ENCODE measurements at regions not wholly inside any gene's neighbourhood (a gene's known extent, or its start where the extent isn't known, plus 50 kb on each side); places are given as distances from the start of the nearest gene placed in this dataset.

DNA sequence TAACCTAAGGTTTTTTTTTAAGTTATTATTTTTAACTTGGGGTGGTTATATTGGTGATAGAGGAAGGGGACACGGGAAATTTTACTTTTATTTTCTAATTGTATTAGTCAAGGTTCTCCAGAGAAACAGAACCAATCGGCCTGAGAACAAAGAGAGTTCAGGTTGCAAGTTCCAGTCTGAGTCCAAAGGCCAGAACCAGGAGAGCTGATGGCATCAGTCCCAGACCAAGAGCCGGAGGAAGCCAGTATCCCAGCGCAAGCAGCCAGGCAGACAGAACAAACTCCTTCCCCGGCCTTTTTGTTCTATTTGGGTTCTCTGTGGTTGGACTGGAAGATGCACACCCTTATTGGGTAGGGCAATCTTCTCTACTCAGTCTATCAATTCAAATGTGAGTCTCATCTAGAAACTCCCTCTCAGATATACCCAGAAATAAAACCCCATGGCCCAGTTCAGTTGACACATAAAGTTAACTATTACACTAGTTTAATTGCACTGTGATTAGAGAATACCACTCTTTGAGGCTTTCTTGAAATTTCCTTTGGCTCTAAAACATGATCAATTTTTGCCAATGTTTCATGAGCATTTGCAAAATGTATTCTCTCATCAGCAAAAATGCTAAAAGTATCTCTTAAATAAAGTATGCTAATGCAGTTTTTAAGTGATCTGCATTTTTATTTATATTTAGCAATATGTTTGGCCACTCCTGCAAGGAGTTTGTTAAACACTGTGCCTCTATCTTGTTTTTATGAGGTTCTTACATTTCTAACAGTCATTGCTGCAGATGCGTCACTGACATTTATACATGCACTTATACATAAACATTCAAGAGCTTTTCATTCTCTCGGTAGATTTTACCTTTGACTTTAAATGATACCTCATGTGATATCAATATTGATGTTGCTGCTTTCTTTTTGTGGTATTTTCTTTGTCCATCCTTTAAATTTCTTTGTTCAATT lies 103.2 kb upstream of the SSTR4 start:
- Histone ChIP-seq H3K27me3 (ENCODE audit: insufficient read depth, low read length) (no peaks in the 10 kb centered on the region), H3K4me1 (ENCODE audit: insufficient read depth, low read length) (no peaks in the 10 kb centered on the region), H3K79me2 (ENCODE audit: insufficient read depth, low read length) (no peaks in the 10 kb centered on the region), H3K4ac (ENCODE audit: low read depth, low read length) (no peak overlapping the region), H3K9ac (ENCODE audit: extremely low read depth, insufficient read length, low read length) (no peak overlapping the region), H3K23me2 (ENCODE audit: insufficient read length, low read depth, low read length, poor library complexity, severe bottlenecking) (no peaks in the 10 kb centered on the region), H2BK20ac (ENCODE audit: low read depth, low read length, poor library complexity, severe bottlenecking) (no peak overlapping the region), H2BK12ac (ENCODE audit: insufficient read length, low read depth, low read length) (no peak overlapping the region), H2BK5ac (ENCODE audit: insufficient read length, low read length) (no peak overlapping the region), H3K18ac (ENCODE audit: insufficient read length, low read depth, low read length) (no peak overlapping the region), H4K8ac (replicated peaks; ENCODE audit: insufficient read length, low read depth, low read length) (no peak overlapping the region), H4K20me1 (ENCODE audit: control insufficient read depth, insufficient read depth, insufficient read length) (no peaks in the 10 kb centered on the region), H3T11ph (ENCODE audit: low read length) (no peak overlapping the region), H3K23ac (ENCODE audit: insufficient read length, low read depth, low read length) (no peak overlapping the region), H3K9me3 (ENCODE audit: control insufficient read depth, low read depth, low read length) (no peaks in the 10 kb centered on the region), H4K91ac (ENCODE audit: insufficient read length, low read depth, low read length) (no peak overlapping the region), H2BK120ac (ENCODE audit: low read depth, low read length, poor library complexity, severe bottlenecking) (no peak overlapping the region), H3K27ac (ENCODE audit: insufficient read length, low read depth, low read length) (no peak overlapping the region), H2BK15ac (ENCODE audit: low read depth, low read length) (no peak overlapping the region), H2AK5ac (ENCODE audit: insufficient read length, low read length) (no peak overlapping the region), H3K56ac (ENCODE audit: insufficient read length, low read depth, low read length) (no peak overlapping the region), H3K14ac (ENCODE audit: insufficient read depth, low read length) (no peak overlapping the region), H2AFZ (ENCODE audit: low read length) (no peak overlapping the region), H3K4me2 (ENCODE audit: insufficient read depth, insufficient read length, low read length) (no peak overlapping the region), H4K5ac (ENCODE audit: insufficient read length, low read depth, low read length) (no peak overlapping the region), H3K79me1 (ENCODE audit: insufficient read depth, low read depth, low read length, poor library complexity, severe bottlenecking) (no peaks in the 10 kb centered on the region)
- H3K4me3 Mint-ChIP-seq = no peak overlapping the region
- H3K36me3 Mint-ChIP-seq (ENCODE audit: insufficient read depth in 1 of 3, low read depth in 3 of 3) = no peaks in the 10 kb centered on the region
- DNase-seq = no peak
- H3K4me1 Mint-ChIP-seq = no peaks in the 10 kb centered on the region
- H3K27ac Mint-ChIP-seq = no peak overlapping the region
- H3K9me3 Mint-ChIP-seq = no peaks in the 10 kb centered on the region
- TF ChIP-seq, protein P1, sequence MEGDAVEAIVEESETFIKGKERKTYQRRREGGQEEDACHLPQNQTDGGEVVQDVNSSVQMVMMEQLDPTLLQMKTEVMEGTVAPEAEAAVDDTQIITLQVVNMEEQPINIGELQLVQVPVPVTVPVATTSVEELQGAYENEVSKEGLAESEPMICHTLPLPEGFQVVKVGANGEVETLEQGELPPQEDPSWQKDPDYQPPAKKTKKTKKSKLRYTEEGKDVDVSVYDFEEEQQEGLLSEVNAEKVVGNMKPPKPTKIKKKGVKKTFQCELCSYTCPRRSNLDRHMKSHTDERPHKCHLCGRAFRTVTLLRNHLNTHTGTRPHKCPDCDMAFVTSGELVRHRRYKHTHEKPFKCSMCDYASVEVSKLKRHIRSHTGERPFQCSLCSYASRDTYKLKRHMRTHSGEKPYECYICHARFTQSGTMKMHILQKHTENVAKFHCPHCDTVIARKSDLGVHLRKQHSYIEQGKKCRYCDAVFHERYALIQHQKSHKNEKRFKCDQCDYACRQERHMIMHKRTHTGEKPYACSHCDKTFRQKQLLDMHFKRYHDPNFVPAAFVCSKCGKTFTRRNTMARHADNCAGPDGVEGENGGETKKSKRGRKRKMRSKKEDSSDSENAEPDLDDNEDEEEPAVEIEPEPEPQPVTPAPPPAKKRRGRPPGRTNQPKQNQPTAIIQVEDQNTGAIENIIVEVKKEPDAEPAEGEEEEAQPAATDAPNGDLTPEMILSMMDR (conservative IDR thresholded peaks at IDR 0.05) = no peak
- H3K27me3 Mint-ChIP-seq (ENCODE audit: low read depth) = peaks cover 2% of the 10 kb centered on the region; the same call in 1 of the 2 replicates
- no CpG with 5 or more reads among the region's 7 CpGs for WGBS (ENCODE audit: extremely low coverage, insufficient read length, low lambda C conversion rate)
